ENCODE measurements at regions not wholly inside any gene's neighbourhood (a gene's known extent, or its start where the extent isn't known, plus 50 kb on each side); places are given as distances from the start of the nearest gene placed in this dataset.
"Not testable (repeated sequence)": the region's sequence is repeated elsewhere in the genome, so short reads cannot be mapped to it uniquely, and the experiment has no call there.

GRCh38 chr9:135357863-135358551 is 121.6 kb upstream of the PPP1R26 start:
- intact Hi-C loops (cut with DNase I; ENCODE audit: low total_unique reads), result no loop called here
- H3K4me3 ChIP-seq (ENCODE audit: low read depth, poor library complexity, severe bottlenecking), result no peak overlapping the region
- 70 to 74% methylated on average over 23 to 24 of the region's 24 CpGs for WGBS, 2 donors
- TF ChIP-seq POLR2A (IDR thresholded peaks at IDR 0.05) (no peak), CTCF (IDR thresholded peaks at IDR 0.05) (no peak)
- no peak for DNase-seq (ENCODE audit: low spot score in 2 of 2)

GRCh38 chr9:135358552-135358940 is 121.0 kb upstream of the PPP1R26 start:
- no peak for DNase-seq (ENCODE audit: low spot score in 2 of 2)
- no peak overlapping the region for H3K4me3 ChIP-seq (ENCODE audit: low read depth, poor library complexity, severe bottlenecking)
- 87 to 91% methylated on average over 13 of the region's 13 CpGs for WGBS, 2 donors
- intact Hi-C loops (cut with DNase I; ENCODE audit: low total_unique reads), result no loop called here
- TF ChIP-seq CTCF (IDR thresholded peaks at IDR 0.05), result no peak
- TF ChIP-seq POLR2A (IDR thresholded peaks at IDR 0.05), result no peak

- 85% methylated on average over 5 of the region's 5 CpGs for WGBS, 2 donors
- TF ChIP-seq POLR2A (IDR thresholded peaks at IDR 0.05) (no peak), CTCF (IDR thresholded peaks at IDR 0.05) (no peak)
- intact Hi-C loops (cut with DNase I; ENCODE audit: low total_unique reads), result no loop called here
- H3K4me3 ChIP-seq (ENCODE audit: low read depth, poor library complexity, severe bottlenecking), result no peak overlapping the region
- no peak for DNase-seq (ENCODE audit: low spot score in 2 of 2)
Observed at GRCh38 chr9:135359764-135360163, 119.8 kb upstream of the PPP1R26 start.

- H3K4me3 ChIP-seq (ENCODE audit: low read depth, poor library complexity, severe bottlenecking), result no peak overlapping the region
- TF ChIP-seq CTCF (IDR thresholded peaks at IDR 0.05) (no peak), POLR2A (IDR thresholded peaks at IDR 0.05) (no peak)
- intact Hi-C loops (cut with DNase I; ENCODE audit: low total_unique reads), result no loop called here
- no peak for DNase-seq (ENCODE audit: low spot score in 2 of 2)
- 86 to 89% methylated on average over 7 of the region's 7 CpGs for WGBS, 2 donors
Observed at GRCh38 chr9:135360617-135361016, 119.0 kb upstream of the PPP1R26 start.

GRCh38 chr9:135361668-135362067 is 117.9 kb upstream of the PPP1R26 start:
- H3K4me3 ChIP-seq (ENCODE audit: low read depth, poor library complexity, severe bottlenecking); DNase-seq (ENCODE audit: low spot score in 2 of 2); intact Hi-C loops (cut with DNase I; ENCODE audit: low total_unique reads): not testable (repeated sequence)

GRCh38 chr9:135363596-135363995 is 116.0 kb upstream of the PPP1R26 start:
- no peak for TF ChIP-seq POLR2A (IDR thresholded peaks at IDR 0.05)
- no peak for TF ChIP-seq CTCF (IDR thresholded peaks at IDR 0.05)
- DNase-seq (ENCODE audit: low spot score in 2 of 2), result no peak
- WGBS, 2 donors, result 76 to 79% methylated on average over 7 of the region's 7 CpGs
- intact Hi-C loops (cut with DNase I; ENCODE audit: low total_unique reads), result no loop called here
- H3K4me3 ChIP-seq (ENCODE audit: low read depth, poor library complexity, severe bottlenecking), result no peak overlapping the region
